ENCODE measurements at regions not wholly inside any gene's neighbourhood (a gene's known extent, or its start where the extent isn't known, plus 50 kb on each side); places are given as distances from the start of the nearest gene placed in this dataset.
"Not testable (repeated sequence)": the region's sequence is repeated elsewhere in the genome, so short reads cannot be mapped to it uniquely, and the experiment has no call there.

DNA sequence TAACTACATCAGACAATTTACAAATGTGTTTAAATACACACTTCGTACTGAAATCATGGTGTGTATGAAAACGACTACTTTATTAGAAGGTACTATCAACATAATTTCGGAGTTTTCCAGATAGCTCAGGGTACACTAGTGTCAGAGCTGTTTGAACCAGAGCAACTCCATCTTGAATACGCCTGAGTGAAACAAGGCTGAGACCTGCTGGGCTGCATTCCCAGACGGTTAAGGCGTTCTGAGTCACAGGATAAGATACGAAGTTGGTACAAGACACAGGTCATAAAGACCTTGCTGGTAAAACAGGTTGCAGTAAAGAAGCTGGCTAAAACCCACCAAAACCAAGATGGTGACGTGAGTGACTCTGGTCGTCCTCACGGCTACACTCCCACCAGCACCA is 167.6 kb downstream of the THBS2 start:
- no peak for DNase-seq (ENCODE audit: insufficient read length, low spot score)
- FAIRE-seq, result no peak

DNA sequence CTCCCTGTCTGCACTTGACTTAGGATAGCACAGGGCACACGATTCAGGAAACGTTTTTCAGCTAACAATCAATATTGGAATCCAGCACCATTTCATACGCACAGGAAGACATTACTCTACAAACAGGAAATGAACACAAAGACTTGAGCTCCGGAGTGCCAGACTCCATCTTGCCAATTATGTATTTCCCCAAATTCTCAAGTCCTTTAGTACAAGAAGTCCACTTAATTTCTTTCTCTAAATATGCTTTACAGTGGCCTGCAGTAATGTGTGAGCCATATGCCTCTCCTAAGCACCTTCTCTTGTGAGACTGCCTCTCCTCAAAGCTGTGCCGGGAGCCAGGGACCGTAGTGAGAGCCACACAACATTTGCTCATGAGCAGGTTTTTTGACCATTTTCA is 168.2 kb downstream of the THBS2 start:
- TF ChIP-seq PAX5 (IDR thresholded peaks at IDR 0.05; ENCODE audit: insufficient read depth, low read length, severe bottlenecking), result no peak
- DNase-seq (ENCODE audit: insufficient read length, low spot score) (no peak), FAIRE-seq (no peak)

More for the DNA sequence above, 167.6 kb downstream of the THBS2 start:
- TF ChIP-seq PAX5 (IDR thresholded peaks at IDR 0.05; ENCODE audit: insufficient read depth, low read length, severe bottlenecking) (no peak), POLR2A (IDR thresholded peaks at IDR 0.05; ENCODE audit: low read depth, low read length) (no peak), POU2F2 (IDR thresholded peaks at IDR 0.05; ENCODE audit: low read depth, low read length) (no peak), POLR2AphosphoS5 (IDR thresholded peaks at IDR 0.05; ENCODE audit: low read depth, low read length) (no peak), SPI1 (IDR thresholded peaks at IDR 0.05; ENCODE audit: low read depth, low read length) (no peak), TAF1 (IDR thresholded peaks at IDR 0.05; ENCODE audit: low read depth, low read length) (no peak)

- DNase-seq (ENCODE audit: insufficient read length, low spot score); FAIRE-seq: not testable (repeated sequence)
Observed at GRCh38 chr6:169084557-169084956, 169.1 kb downstream of the THBS2 start.

- TF ChIP-seq PAX5 (IDR thresholded peaks at IDR 0.05; ENCODE audit: insufficient read depth, low read length, severe bottlenecking) (no peak), POLR2A (IDR thresholded peaks at IDR 0.05; ENCODE audit: low read depth, low read length) (no peak), POLR2AphosphoS5 (IDR thresholded peaks at IDR 0.05; ENCODE audit: low read depth, low read length) (no peak), SPI1 (IDR thresholded peaks at IDR 0.05; ENCODE audit: low read depth, low read length) (no peak), POU2F2 (IDR thresholded peaks at IDR 0.05; ENCODE audit: low read depth, low read length) (no peak), TAF1 (IDR thresholded peaks at IDR 0.05; ENCODE audit: low read depth, low read length) (no peak)
- FAIRE-seq, result no peak
Observed at GRCh38 chr6:169084067-169084466, 169.6 kb downstream of the THBS2 start.

DNA sequence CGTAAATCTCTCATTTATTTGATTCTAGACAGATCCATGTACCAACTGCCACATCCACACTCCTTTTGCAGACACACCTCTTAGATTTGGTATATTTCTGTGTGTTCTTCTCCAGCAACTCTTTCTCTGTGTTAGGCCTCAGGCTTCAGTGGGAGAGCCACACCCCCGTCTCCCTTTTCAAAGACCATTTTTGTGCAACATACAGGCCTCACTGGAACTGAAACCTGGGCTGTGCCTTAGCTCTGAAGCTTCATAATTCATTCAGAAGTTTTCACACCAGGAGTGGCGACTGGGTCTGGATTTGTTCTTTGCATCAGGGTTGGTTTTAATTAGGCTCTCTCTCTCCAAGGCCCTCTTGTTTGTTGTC is 170.2 kb downstream of the THBS2 start:
- DNase-seq (ENCODE audit: insufficient read length, low spot score) (no peak), FAIRE-seq (no peak)
- TF ChIP-seq POU2F2 (IDR thresholded peaks at IDR 0.05; ENCODE audit: low read depth, low read length) (no peak), TAF1 (IDR thresholded peaks at IDR 0.05; ENCODE audit: low read depth, low read length) (no peak), SPI1 (IDR thresholded peaks at IDR 0.05; ENCODE audit: low read depth, low read length) (no peak), POLR2AphosphoS5 (IDR thresholded peaks at IDR 0.05; ENCODE audit: low read depth, low read length) (no peak), POLR2A (IDR thresholded peaks at IDR 0.05; ENCODE audit: low read depth, low read length) (no peak), PAX5 (IDR thresholded peaks at IDR 0.05; ENCODE audit: insufficient read depth, low read length, severe bottlenecking) (no peak)

More at GRCh38 chr6:169084067-169084466, 169.6 kb downstream of the THBS2 start:
- no peak for DNase-seq (ENCODE audit: insufficient read length, low spot score)

GRCh38 chr6:169082817-169083507 is 170.7 kb downstream of the THBS2 start:
- DNase-seq (ENCODE audit: insufficient read length, low spot score), result no peak

GRCh38 chr6:169082093-169082492 is 171.6 kb downstream of the THBS2 start:
- no peak for DNase-seq (ENCODE audit: insufficient read length, low spot score)
- FAIRE-seq, result no peak

More at GRCh38 chr6:169082817-169083507, 170.7 kb downstream of the THBS2 start:
- TF ChIP-seq SPI1 (IDR thresholded peaks at IDR 0.05; ENCODE audit: low read depth, low read length) (no peak), POLR2A (IDR thresholded peaks at IDR 0.05; ENCODE audit: low read depth, low read length) (no peak), POLR2AphosphoS5 (IDR thresholded peaks at IDR 0.05; ENCODE audit: low read depth, low read length) (no peak), POU2F2 (IDR thresholded peaks at IDR 0.05; ENCODE audit: low read depth, low read length) (no peak)
- FAIRE-seq, result no peak

DNA sequence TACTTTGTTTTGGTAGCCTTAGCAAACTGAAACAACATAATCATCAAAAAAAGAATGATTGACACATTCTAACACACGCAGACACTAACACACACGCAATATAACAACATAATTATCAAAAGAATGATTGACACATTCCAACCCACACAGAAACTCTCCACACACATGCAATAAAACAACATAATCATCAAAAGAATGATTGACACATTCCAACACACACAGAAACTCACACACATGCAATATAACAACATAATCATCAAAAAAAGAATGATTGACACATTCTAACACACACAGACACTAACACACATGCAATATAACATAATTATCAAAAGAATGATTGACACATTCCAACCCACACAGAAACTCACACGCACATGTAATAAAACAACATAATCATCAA is 172.4 kb downstream of the THBS2 start:
- FAIRE-seq (peak; percentile 55), DNase-seq (ENCODE audit: insufficient read length, low spot score) (no peak)
- TF ChIP-seq POU2F2 (IDR thresholded peaks at IDR 0.05; ENCODE audit: low read depth, low read length), result no peak
- TF ChIP-seq TAF1 (IDR thresholded peaks at IDR 0.05; ENCODE audit: low read depth, low read length), result no peak
- no peak for TF ChIP-seq POLR2AphosphoS5 (IDR thresholded peaks at IDR 0.05; ENCODE audit: low read depth, low read length)
- TF ChIP-seq POLR2A (IDR thresholded peaks at IDR 0.05; ENCODE audit: low read depth, low read length), result no peak
- no peak for TF ChIP-seq PAX5 (IDR thresholded peaks at IDR 0.05; ENCODE audit: insufficient read depth, low read length, severe bottlenecking)
- no peak for TF ChIP-seq SPI1 (IDR thresholded peaks at IDR 0.05; ENCODE audit: low read depth, low read length)

More at GRCh38 chr6:169082093-169082492, 171.6 kb downstream of the THBS2 start:
- TF ChIP-seq POLR2AphosphoS5 (IDR thresholded peaks at IDR 0.05; ENCODE audit: low read depth, low read length) (no peak), PAX5 (IDR thresholded peaks at IDR 0.05; ENCODE audit: insufficient read depth, low read length, severe bottlenecking) (no peak), POLR2A (IDR thresholded peaks at IDR 0.05; ENCODE audit: low read depth, low read length) (no peak), POU2F2 (IDR thresholded peaks at IDR 0.05; ENCODE audit: low read depth, low read length) (no peak), TAF1 (IDR thresholded peaks at IDR 0.05; ENCODE audit: low read depth, low read length) (no peak), SPI1 (IDR thresholded peaks at IDR 0.05; ENCODE audit: low read depth, low read length) (no peak)

GRCh38 chr6:169079650-169080049 is 174.0 kb downstream of the THBS2 start:
- DNase-seq (ENCODE audit: insufficient read length, low spot score) (no peak), FAIRE-seq (no peak)
- no peak for TF ChIP-seq POU2F2 (IDR thresholded peaks at IDR 0.05; ENCODE audit: low read depth, low read length)
- no peak for TF ChIP-seq PAX5 (IDR thresholded peaks at IDR 0.05; ENCODE audit: insufficient read depth, low read length, severe bottlenecking)
- TF ChIP-seq POLR2A (IDR thresholded peaks at IDR 0.05; ENCODE audit: low read depth, low read length), result no peak
- TF ChIP-seq POLR2AphosphoS5 (IDR thresholded peaks at IDR 0.05; ENCODE audit: low read depth, low read length), result no peak
- TF ChIP-seq SPI1 (IDR thresholded peaks at IDR 0.05; ENCODE audit: low read depth, low read length), result no peak
- TF ChIP-seq TAF1 (IDR thresholded peaks at IDR 0.05; ENCODE audit: low read depth, low read length), result no peak

GRCh38 chr6:169078399-169079145 is 175.1 kb downstream of the THBS2 start:
- DNase-seq (ENCODE audit: insufficient read length, low spot score) (no peak), FAIRE-seq (no peak)
- no peak for TF ChIP-seq POLR2A (IDR thresholded peaks at IDR 0.05; ENCODE audit: low read depth, low read length)
